GM23338 (cell line): ENCODE measurements at regions not wholly inside any gene's neighbourhood (a gene's known extent, or its start where the extent isn't known, plus 50 kb on each side); places are given as distances from the start of the nearest gene placed in this dataset.

ENCODE experiments used
- ATAC-seq: fragments of 200-7000 bp; cut with Tn5 transposase; 3 replicates; pipeline ENCODE4 v1.9.1; 2020
- DNase-seq: peaks from one replicate; pipeline ENCODE4 v3.0.0-alpha.2; 2015; ENCODE audit warnings: low spot score
- H2AFZ ChIP-seq: fragments of 200-600 bp; sonication (generic); 2 replicates; pipeline ENCODE4 v1.8.0; 2016; ENCODE audit warnings: antibody characterized with exemption, mild to moderate bottlenecking, moderate library complexity
- H3F3A ChIP-seq: fragments of 200-600 bp; sonication (generic); replicated peaks from 2 replicates; pipeline ENCODE4 v1.8.0; 2017; ENCODE audit warnings: antibody characterized with exemption, mixed run types, low read depth
- H3K27ac ChIP-seq: fragments of 200-600 bp; sonication (generic); 2 replicates; pipeline ENCODE4 v1.6.1; 2016; ENCODE audit warnings: low read depth
- H3K27me3 ChIP-seq: fragments of 200-600 bp; sonication (generic); 2 replicates; pipeline ENCODE4 v1.8.0; 2016; ENCODE audit warnings: mild to moderate bottlenecking, mixed run types, moderate library complexity; ENCODE audit not compliant: insufficient read depth
- H3K36me3 ChIP-seq: fragments of 200-600 bp; sonication (generic); 2 replicates; pipeline ENCODE4 v1.8.0; 2016; ENCODE audit warnings: mild to moderate bottlenecking; ENCODE audit not compliant: insufficient read depth
- H3K4me1 ChIP-seq: fragments of 200-600 bp; sonication (generic); 2 replicates; pipeline ENCODE4 v1.8.0; 2016; ENCODE audit warnings: mild to moderate bottlenecking, moderate library complexity; ENCODE audit not compliant: insufficient read depth
- H3K4me2 ChIP-seq: fragments of 200-600 bp; sonication (generic); 2 replicates; pipeline ENCODE4 v1.7.1; 2017; ENCODE audit warnings: mixed run types
- H3K4me3 ChIP-seq: fragments of 200-600 bp; sonication (generic); 2 replicates; pipeline ENCODE4 v1.6.1; 2016; ENCODE audit warnings: mixed run types
- H3K79me2 ChIP-seq: fragments of 200-600 bp; sonication (generic); replicated peaks from 2 replicates; pipeline ENCODE4 v1.8.0; 2017; ENCODE audit warnings: mild to moderate bottlenecking; ENCODE audit not compliant: insufficient read depth
- H3K9me2 ChIP-seq: fragments of 200-600 bp; sonication (generic); 2 replicates; pipeline ENCODE4 v1.8.0; 2017; ENCODE audit not compliant: insufficient read depth
- H4K20me1 ChIP-seq: fragments of 200-600 bp; sonication (generic); replicated peaks from 2 replicates; pipeline ENCODE4 v1.8.0; 2017; ENCODE audit warnings: mild to moderate bottlenecking; ENCODE audit not compliant: insufficient read depth
- H3K27ac Mint-ChIP-seq: 2 replicates; pipeline ENCODE4 v1.8.0; 2020; ENCODE audit warnings: inconsistent platforms, mild to moderate bottlenecking, moderate library complexity, mixed read lengths
- H3K27me3 Mint-ChIP-seq: 3 replicates; pipeline ENCODE4 v1.8.0; 2022; ENCODE audit warnings: low read depth, mild to moderate bottlenecking, moderate library complexity, mixed read lengths, inconsistent platforms; ENCODE audit not compliant: insufficient read depth, poor library complexity
- H3K36me3 Mint-ChIP-seq: 3 replicates; pipeline ENCODE4 v1.8.0; 2021; ENCODE audit warnings: low read depth, mild to moderate bottlenecking, inconsistent platforms, moderate library complexity, mixed read lengths
- H3K4me1 Mint-ChIP-seq: 3 replicates; pipeline ENCODE4 v1.8.0; 2020; ENCODE audit warnings: mild to moderate bottlenecking, inconsistent platforms, mixed read lengths
- H3K4me3 Mint-ChIP-seq: 3 replicates; pipeline ENCODE4 v1.8.0; 2021; ENCODE audit warnings: moderate library complexity, mild to moderate bottlenecking, inconsistent platforms, mixed read lengths
- H3K9me3 Mint-ChIP-seq: 3 replicates; pipeline ENCODE4 v1.8.0; 2020; ENCODE audit warnings: moderate library complexity, mild to moderate bottlenecking, inconsistent platforms, mixed read lengths
- CTCF ChIP-seq, 2 experiments: fragments of 200-600 bp in 1 of 2; sonication (generic) in 1 of 2; conservative IDR thresholded peaks; 2 replicates each; pipeline versions ENCODE4 v1.5.1 to v1.6.1; 2016 to 2017; ENCODE audit warnings: antibody characterized with exemption in 2 of 2, low read depth in 2 of 2, mild to moderate bottlenecking in 2 of 2, moderate library complexity in 1 of 2
- ETS1 ChIP-seq: IDR thresholded peaks from 2 replicates; pipeline ENCODE4 v1.6.1; 2016; ENCODE audit warnings: antibody characterized with exemption
- EZH2 ChIP-seq: fragments of 200-600 bp; sonication (generic); IDR thresholded peaks from one replicate; pipeline ENCODE4 v1.8.0; 2017; ENCODE audit warnings: antibody characterized with exemption, mild to moderate bottlenecking, low read depth; ENCODE audit not compliant: unreplicated experiment
- EZH2phosphoT487 ChIP-seq: fragments of 200-600 bp; sonication (generic); IDR thresholded peaks from one replicate; pipeline ENCODE4 v1.8.1; 2018; ENCODE audit warnings: antibody characterized with exemption; ENCODE audit not compliant: unreplicated experiment
- JUNB ChIP-seq: IDR thresholded peaks from one replicate; pipeline ENCODE4 v1.6.1; 2016; ENCODE audit warnings: antibody characterized with exemption; ENCODE audit not compliant: unreplicated experiment
- NANOG ChIP-seq: IDR thresholded peaks from 2 replicates; pipeline ENCODE4 v1.6.1; 2016; ENCODE audit warnings: antibody characterized with exemption, borderline replicate concordance
- POLR2AphosphoS5 ChIP-seq: IDR thresholded peaks from 2 replicates; pipeline ENCODE4 v1.6.1; 2016; ENCODE audit warnings: antibody characterized with exemption, low read depth
- ZNF114 ChIP-seq: fragments of 250-450 bp; sonication (Bioruptor Pico); IDR thresholded peaks from 2 replicates; pipeline ENCODE4 v1.5.0; 2020; ENCODE audit warnings: mild to moderate bottlenecking, moderate library complexity
- ZNF331 ChIP-seq: fragments of 250-450 bp; sonication (Bioruptor Pico); IDR thresholded peaks from 2 replicates; pipeline ENCODE4 v1.5.0; 2020; ENCODE audit warnings: low read depth, mild to moderate bottlenecking, moderate library complexity
- TF ChIP-seq, protein P1 (sequence below): fragments of 250-450 bp; sonication (Bioruptor Pico); IDR thresholded peaks from 2 replicates; pipeline ENCODE4 v1.5.0; 2020; ENCODE audit warnings: mild to moderate bottlenecking, moderate library complexity
- TF ChIP-seq, protein P2 (sequence below): IDR thresholded peaks from one replicate; pipeline ENCODE4 v1.6.1; 2018; ENCODE audit warnings: antibody characterized with exemption; ENCODE audit not compliant: unreplicated experiment

- no peak overlapping the region for H3K27ac ChIP-seq
- H3K27me3 ChIP-seq = no peaks in the 10 kb centered on the region
- no peak overlapping the region for H2AFZ ChIP-seq
- Mint-ChIP-seq H3K27ac (no peak overlapping the region), H3K4me1 (no peaks in the 10 kb centered on the region), H3K9me3 (no peaks in the 10 kb centered on the region), H3K4me3 (no peak overlapping the region), H3K27me3 (peaks cover 4% of the 10 kb centered on the region), H3K36me3 (no peaks in the 10 kb centered on the region)
- no peak for DNase-seq
- TF ChIP-seq ZNF114 (CRISPR knock-in tag) (no peak), ZNF331 (CRISPR knock-in tag) (no peak), CTCF (conservative IDR thresholded peaks at IDR 0.05; ENCODE audit: low read depth in 2 of 2) (no peak), JUNB (no peak), EZH2phosphoT487 (no peak), POLR2AphosphoS5 (no peak), ETS1 (no peak), EZH2 (no peak), NANOG (no peak)
- TF ChIP-seq, protein P1, sequence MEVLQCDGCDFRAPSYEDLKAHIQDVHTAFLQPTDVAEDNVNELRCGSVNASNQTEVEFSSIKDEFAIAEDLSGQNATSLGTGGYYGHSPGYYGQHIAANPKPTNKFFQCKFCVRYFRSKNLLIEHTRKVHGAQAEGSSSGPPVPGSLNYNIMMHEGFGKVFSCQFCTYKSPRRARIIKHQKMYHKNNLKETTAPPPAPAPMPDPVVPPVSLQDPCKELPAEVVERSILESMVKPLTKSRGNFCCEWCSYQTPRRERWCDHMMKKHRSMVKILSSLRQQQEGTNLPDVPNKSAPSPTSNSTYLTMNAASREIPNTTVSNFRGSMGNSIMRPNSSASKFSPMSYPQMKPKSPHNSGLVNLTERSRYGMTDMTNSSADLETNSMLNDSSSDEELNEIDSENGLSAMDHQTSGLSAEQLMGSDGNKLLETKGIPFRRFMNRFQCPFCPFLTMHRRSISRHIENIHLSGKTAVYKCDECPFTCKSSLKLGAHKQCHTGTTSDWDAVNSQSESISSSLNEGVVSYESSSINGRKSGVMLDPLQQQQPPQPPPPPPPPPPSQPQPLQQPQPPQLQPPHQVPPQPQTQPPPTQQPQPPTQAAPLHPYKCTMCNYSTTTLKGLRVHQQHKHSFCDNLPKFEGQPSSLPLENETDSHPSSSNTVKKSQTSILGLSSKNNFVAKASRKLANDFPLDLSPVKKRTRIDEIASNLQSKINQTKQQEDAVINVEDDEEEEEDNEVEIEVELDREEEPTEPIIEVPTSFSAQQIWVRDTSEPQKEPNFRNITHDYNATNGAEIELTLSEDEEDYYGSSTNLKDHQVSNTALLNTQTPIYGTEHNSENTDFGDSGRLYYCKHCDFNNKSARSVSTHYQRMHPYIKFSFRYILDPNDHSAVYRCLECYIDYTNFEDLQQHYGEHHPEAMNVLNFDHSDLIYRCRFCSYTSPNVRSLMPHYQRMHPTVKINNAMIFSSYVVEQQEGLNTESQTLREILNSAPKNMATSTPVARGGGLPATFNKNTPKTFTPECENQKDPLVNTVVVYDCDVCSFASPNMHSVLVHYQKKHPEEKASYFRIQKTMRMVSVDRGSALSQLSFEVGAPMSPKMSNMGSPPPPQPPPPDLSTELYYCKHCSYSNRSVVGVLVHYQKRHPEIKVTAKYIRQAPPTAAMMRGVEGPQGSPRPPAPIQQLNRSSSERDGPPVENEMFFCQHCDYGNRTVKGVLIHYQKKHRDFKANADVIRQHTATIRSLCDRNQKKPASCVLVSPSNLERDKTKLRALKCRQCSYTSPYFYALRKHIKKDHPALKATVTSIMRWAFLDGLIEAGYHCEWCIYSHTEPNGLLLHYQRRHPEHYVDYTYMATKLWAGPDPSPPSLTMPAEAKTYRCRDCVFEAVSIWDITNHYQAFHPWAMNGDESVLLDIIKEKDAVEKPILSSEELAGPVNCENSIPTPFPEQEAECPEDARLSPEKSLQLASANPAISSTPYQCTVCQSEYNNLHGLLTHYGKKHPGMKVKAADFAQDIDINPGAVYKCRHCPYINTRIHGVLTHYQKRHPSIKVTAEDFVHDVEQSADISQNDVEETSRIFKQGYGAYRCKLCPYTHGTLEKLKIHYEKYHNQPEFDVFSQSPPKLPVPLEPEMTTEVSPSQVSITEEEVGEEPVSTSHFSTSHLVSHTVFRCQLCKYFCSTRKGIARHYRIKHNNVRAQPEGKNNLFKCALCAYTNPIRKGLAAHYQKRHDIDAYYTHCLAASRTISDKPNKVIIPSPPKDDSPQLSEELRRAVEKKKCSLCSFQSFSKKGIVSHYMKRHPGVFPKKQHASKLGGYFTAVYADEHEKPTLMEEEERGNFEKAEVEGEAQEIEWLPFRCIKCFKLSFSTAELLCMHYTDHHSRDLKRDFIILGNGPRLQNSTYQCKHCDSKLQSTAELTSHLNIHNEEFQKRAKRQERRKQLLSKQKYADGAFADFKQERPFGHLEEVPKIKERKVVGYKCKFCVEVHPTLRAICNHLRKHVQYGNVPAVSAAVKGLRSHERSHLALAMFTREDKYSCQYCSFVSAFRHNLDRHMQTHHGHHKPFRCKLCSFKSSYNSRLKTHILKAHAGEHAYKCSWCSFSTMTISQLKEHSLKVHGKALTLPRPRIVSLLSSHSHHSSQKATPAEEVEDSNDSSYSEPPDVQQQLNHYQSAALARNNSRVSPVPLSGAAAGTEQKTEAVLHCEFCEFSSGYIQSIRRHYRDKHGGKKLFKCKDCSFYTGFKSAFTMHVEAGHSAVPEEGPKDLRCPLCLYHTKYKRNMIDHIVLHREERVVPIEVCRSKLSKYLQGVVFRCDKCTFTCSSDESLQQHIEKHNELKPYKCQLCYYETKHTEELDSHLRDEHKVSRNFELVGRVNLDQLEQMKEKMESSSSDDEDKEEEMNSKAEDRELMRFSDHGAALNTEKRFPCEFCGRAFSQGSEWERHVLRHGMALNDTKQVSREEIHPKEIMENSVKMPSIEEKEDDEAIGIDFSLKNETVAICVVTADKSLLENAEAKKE = no peak
- TF ChIP-seq, protein P2, sequence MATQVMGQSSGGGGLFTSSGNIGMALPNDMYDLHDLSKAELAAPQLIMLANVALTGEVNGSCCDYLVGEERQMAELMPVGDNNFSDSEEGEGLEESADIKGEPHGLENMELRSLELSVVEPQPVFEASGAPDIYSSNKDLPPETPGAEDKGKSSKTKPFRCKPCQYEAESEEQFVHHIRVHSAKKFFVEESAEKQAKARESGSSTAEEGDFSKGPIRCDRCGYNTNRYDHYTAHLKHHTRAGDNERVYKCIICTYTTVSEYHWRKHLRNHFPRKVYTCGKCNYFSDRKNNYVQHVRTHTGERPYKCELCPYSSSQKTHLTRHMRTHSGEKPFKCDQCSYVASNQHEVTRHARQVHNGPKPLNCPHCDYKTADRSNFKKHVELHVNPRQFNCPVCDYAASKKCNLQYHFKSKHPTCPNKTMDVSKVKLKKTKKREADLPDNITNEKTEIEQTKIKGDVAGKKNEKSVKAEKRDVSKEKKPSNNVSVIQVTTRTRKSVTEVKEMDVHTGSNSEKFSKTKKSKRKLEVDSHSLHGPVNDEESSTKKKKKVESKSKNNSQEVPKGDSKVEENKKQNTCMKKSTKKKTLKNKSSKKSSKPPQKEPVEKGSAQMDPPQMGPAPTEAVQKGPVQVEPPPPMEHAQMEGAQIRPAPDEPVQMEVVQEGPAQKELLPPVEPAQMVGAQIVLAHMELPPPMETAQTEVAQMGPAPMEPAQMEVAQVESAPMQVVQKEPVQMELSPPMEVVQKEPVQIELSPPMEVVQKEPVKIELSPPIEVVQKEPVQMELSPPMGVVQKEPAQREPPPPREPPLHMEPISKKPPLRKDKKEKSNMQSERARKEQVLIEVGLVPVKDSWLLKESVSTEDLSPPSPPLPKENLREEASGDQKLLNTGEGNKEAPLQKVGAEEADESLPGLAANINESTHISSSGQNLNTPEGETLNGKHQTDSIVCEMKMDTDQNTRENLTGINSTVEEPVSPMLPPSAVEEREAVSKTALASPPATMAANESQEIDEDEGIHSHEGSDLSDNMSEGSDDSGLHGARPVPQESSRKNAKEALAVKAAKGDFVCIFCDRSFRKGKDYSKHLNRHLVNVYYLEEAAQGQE = no peak
- H3K4me3 ChIP-seq = no peak overlapping the region
- no peaks in the 10 kb centered on the region for H3K36me3 ChIP-seq
- no peak for ATAC-seq
- no peaks in the 10 kb centered on the region for H3K9me2 ChIP-seq
- no peaks in the 10 kb centered on the region for H3K4me1 ChIP-seq
- H4K20me1 ChIP-seq = no peaks in the 10 kb centered on the region
- no peak overlapping the region for H3K4me2 ChIP-seq
- H3K79me2 ChIP-seq = no peaks in the 10 kb centered on the region
- no peaks in the 10 kb centered on the region for H3F3A ChIP-seq
These were observed 68.6 kb upstream of the MCHR2 start for GRCh38 chr6:100062621-100063020.
